GM23338 (cell line): ENCODE measurements at regions not wholly inside any gene's neighbourhood (a gene's known extent, or its start where the extent isn't known, plus 50 kb on each side); places are given as distances from the start of the nearest gene placed in this dataset.

Source experiments
- ATAC-seq: fragments of 200-7000 bp; cut with Tn5 transposase; 3 replicates; pipeline ENCODE4 v1.9.1; 2020
- DNase-seq: peaks from one replicate; pipeline ENCODE4 v3.0.0-alpha.2; 2015; ENCODE audit warnings: low spot score
- H2AFZ ChIP-seq: fragments of 200-600 bp; sonication (generic); 2 replicates; pipeline ENCODE4 v1.8.0; 2016; ENCODE audit warnings: antibody characterized with exemption, mild to moderate bottlenecking, moderate library complexity
- H3F3A ChIP-seq: fragments of 200-600 bp; sonication (generic); replicated peaks from 2 replicates; pipeline ENCODE4 v1.8.0; 2017; ENCODE audit warnings: antibody characterized with exemption, mixed run types, low read depth
- H3K27ac ChIP-seq: fragments of 200-600 bp; sonication (generic); 2 replicates; pipeline ENCODE4 v1.6.1; 2016; ENCODE audit warnings: low read depth
- H3K27me3 ChIP-seq: fragments of 200-600 bp; sonication (generic); 2 replicates; pipeline ENCODE4 v1.8.0; 2016; ENCODE audit warnings: mild to moderate bottlenecking, mixed run types, moderate library complexity; ENCODE audit not compliant: insufficient read depth
- H3K36me3 ChIP-seq: fragments of 200-600 bp; sonication (generic); 2 replicates; pipeline ENCODE4 v1.8.0; 2016; ENCODE audit warnings: mild to moderate bottlenecking; ENCODE audit not compliant: insufficient read depth
- H3K4me1 ChIP-seq: fragments of 200-600 bp; sonication (generic); 2 replicates; pipeline ENCODE4 v1.8.0; 2016; ENCODE audit warnings: mild to moderate bottlenecking, moderate library complexity; ENCODE audit not compliant: insufficient read depth
- H3K4me2 ChIP-seq: fragments of 200-600 bp; sonication (generic); 2 replicates; pipeline ENCODE4 v1.7.1; 2017; ENCODE audit warnings: mixed run types
- H3K4me3 ChIP-seq: fragments of 200-600 bp; sonication (generic); 2 replicates; pipeline ENCODE4 v1.6.1; 2016; ENCODE audit warnings: mixed run types
- H3K79me2 ChIP-seq: fragments of 200-600 bp; sonication (generic); replicated peaks from 2 replicates; pipeline ENCODE4 v1.8.0; 2017; ENCODE audit warnings: mild to moderate bottlenecking; ENCODE audit not compliant: insufficient read depth
- H3K9me2 ChIP-seq: fragments of 200-600 bp; sonication (generic); 2 replicates; pipeline ENCODE4 v1.8.0; 2017; ENCODE audit not compliant: insufficient read depth
- H4K20me1 ChIP-seq: fragments of 200-600 bp; sonication (generic); replicated peaks from 2 replicates; pipeline ENCODE4 v1.8.0; 2017; ENCODE audit warnings: mild to moderate bottlenecking; ENCODE audit not compliant: insufficient read depth
- H3K27ac Mint-ChIP-seq: 2 replicates; pipeline ENCODE4 v1.8.0; 2020; ENCODE audit warnings: inconsistent platforms, mild to moderate bottlenecking, moderate library complexity, mixed read lengths
- H3K27me3 Mint-ChIP-seq: 3 replicates; pipeline ENCODE4 v1.8.0; 2022; ENCODE audit warnings: low read depth, mild to moderate bottlenecking, moderate library complexity, mixed read lengths, inconsistent platforms; ENCODE audit not compliant: insufficient read depth, poor library complexity
- H3K36me3 Mint-ChIP-seq: 3 replicates; pipeline ENCODE4 v1.8.0; 2021; ENCODE audit warnings: low read depth, mild to moderate bottlenecking, inconsistent platforms, moderate library complexity, mixed read lengths
- H3K4me1 Mint-ChIP-seq: 3 replicates; pipeline ENCODE4 v1.8.0; 2020; ENCODE audit warnings: mild to moderate bottlenecking, inconsistent platforms, mixed read lengths
- H3K4me3 Mint-ChIP-seq: 3 replicates; pipeline ENCODE4 v1.8.0; 2021; ENCODE audit warnings: moderate library complexity, mild to moderate bottlenecking, inconsistent platforms, mixed read lengths
- H3K9me3 Mint-ChIP-seq: 3 replicates; pipeline ENCODE4 v1.8.0; 2020; ENCODE audit warnings: moderate library complexity, mild to moderate bottlenecking, inconsistent platforms, mixed read lengths
- CREB1 ChIP-seq: fragments of 250-450 bp; sonication (Bioruptor Pico); IDR thresholded peaks from 2 replicates; pipeline ENCODE4 v1.5.0; 2020; ENCODE audit warnings: low read depth, mild to moderate bottlenecking, moderate library complexity
- ETS1 ChIP-seq: IDR thresholded peaks from 2 replicates; pipeline ENCODE4 v1.6.1; 2016; ENCODE audit warnings: antibody characterized with exemption
- EZH2 ChIP-seq: fragments of 200-600 bp; sonication (generic); IDR thresholded peaks from one replicate; pipeline ENCODE4 v1.8.0; 2017; ENCODE audit warnings: antibody characterized with exemption, mild to moderate bottlenecking, low read depth; ENCODE audit not compliant: unreplicated experiment
- EZH2phosphoT487 ChIP-seq: fragments of 200-600 bp; sonication (generic); IDR thresholded peaks from one replicate; pipeline ENCODE4 v1.8.1; 2018; ENCODE audit warnings: antibody characterized with exemption; ENCODE audit not compliant: unreplicated experiment
- JUNB ChIP-seq: IDR thresholded peaks from one replicate; pipeline ENCODE4 v1.6.1; 2016; ENCODE audit warnings: antibody characterized with exemption; ENCODE audit not compliant: unreplicated experiment
- NANOG ChIP-seq: IDR thresholded peaks from 2 replicates; pipeline ENCODE4 v1.6.1; 2016; ENCODE audit warnings: antibody characterized with exemption, borderline replicate concordance
- POLR2AphosphoS5 ChIP-seq: IDR thresholded peaks from 2 replicates; pipeline ENCODE4 v1.6.1; 2016; ENCODE audit warnings: antibody characterized with exemption, low read depth
- STAT1 ChIP-seq: IDR thresholded peaks from one replicate; pipeline ENCODE4 v1.6.1; 2016; ENCODE audit warnings: antibody characterized with exemption; ENCODE audit not compliant: unreplicated experiment
- ZNF114 ChIP-seq: fragments of 250-450 bp; sonication (Bioruptor Pico); IDR thresholded peaks from 2 replicates; pipeline ENCODE4 v1.5.0; 2020; ENCODE audit warnings: mild to moderate bottlenecking, moderate library complexity
- ZNF331 ChIP-seq: fragments of 250-450 bp; sonication (Bioruptor Pico); IDR thresholded peaks from 2 replicates; pipeline ENCODE4 v1.5.0; 2020; ENCODE audit warnings: low read depth, mild to moderate bottlenecking, moderate library complexity
- TF ChIP-seq, protein P1 (sequence below): fragments of 250-450 bp; sonication (Bioruptor Pico); IDR thresholded peaks from 2 replicates; pipeline ENCODE4 v1.5.0; 2020; ENCODE audit warnings: mild to moderate bottlenecking, moderate library complexity
- TF ChIP-seq, protein P2 (sequence below): IDR thresholded peaks from one replicate; pipeline ENCODE4 v1.6.1; 2018; ENCODE audit warnings: antibody characterized with exemption; ENCODE audit not compliant: unreplicated experiment
- TF ChIP-seq, protein P3 (sequence below), 2 experiments: fragments of 200-600 bp in 1 of 2; sonication (generic) in 1 of 2; conservative IDR thresholded peaks; 2 replicates each; pipeline versions ENCODE4 v1.5.1 to v1.6.1; 2016 to 2017; ENCODE audit warnings: antibody characterized with exemption in 2 of 2, low read depth in 2 of 2, mild to moderate bottlenecking in 2 of 2, moderate library complexity in 1 of 2

GRCh38 chr22:27404441-27404840 is 397.1 kb downstream of the MN1 start:
- no peak overlapping the region for H3K27ac ChIP-seq
- no peaks in the 10 kb centered on the region for H3K79me2 ChIP-seq
- Mint-ChIP-seq H3K36me3 (no peaks in the 10 kb centered on the region), H3K4me3 (no peak overlapping the region), H3K27ac (no peak overlapping the region), H3K4me1 (peaks cover 12% of the 10 kb centered on the region), H3K9me3 (no peaks in the 10 kb centered on the region; the same call in 2 of the 3 replicates), H3K27me3 (peaks cover 8% of the 10 kb centered on the region)
- no peak overlapping the region for H2AFZ ChIP-seq
- H4K20me1 ChIP-seq, result no peaks in the 10 kb centered on the region
- ATAC-seq (no peak), DNase-seq (no peak)
- H3K4me3 ChIP-seq, result no peak overlapping the region
- no peak for TF ChIP-seq POLR2AphosphoS5
- no peak for TF ChIP-seq ZNF331 (CRISPR knock-in tag)
- TF ChIP-seq JUNB, result no peak
- no peak for TF ChIP-seq EZH2phosphoT487
- no peak for TF ChIP-seq EZH2
- TF ChIP-seq, protein P1, sequence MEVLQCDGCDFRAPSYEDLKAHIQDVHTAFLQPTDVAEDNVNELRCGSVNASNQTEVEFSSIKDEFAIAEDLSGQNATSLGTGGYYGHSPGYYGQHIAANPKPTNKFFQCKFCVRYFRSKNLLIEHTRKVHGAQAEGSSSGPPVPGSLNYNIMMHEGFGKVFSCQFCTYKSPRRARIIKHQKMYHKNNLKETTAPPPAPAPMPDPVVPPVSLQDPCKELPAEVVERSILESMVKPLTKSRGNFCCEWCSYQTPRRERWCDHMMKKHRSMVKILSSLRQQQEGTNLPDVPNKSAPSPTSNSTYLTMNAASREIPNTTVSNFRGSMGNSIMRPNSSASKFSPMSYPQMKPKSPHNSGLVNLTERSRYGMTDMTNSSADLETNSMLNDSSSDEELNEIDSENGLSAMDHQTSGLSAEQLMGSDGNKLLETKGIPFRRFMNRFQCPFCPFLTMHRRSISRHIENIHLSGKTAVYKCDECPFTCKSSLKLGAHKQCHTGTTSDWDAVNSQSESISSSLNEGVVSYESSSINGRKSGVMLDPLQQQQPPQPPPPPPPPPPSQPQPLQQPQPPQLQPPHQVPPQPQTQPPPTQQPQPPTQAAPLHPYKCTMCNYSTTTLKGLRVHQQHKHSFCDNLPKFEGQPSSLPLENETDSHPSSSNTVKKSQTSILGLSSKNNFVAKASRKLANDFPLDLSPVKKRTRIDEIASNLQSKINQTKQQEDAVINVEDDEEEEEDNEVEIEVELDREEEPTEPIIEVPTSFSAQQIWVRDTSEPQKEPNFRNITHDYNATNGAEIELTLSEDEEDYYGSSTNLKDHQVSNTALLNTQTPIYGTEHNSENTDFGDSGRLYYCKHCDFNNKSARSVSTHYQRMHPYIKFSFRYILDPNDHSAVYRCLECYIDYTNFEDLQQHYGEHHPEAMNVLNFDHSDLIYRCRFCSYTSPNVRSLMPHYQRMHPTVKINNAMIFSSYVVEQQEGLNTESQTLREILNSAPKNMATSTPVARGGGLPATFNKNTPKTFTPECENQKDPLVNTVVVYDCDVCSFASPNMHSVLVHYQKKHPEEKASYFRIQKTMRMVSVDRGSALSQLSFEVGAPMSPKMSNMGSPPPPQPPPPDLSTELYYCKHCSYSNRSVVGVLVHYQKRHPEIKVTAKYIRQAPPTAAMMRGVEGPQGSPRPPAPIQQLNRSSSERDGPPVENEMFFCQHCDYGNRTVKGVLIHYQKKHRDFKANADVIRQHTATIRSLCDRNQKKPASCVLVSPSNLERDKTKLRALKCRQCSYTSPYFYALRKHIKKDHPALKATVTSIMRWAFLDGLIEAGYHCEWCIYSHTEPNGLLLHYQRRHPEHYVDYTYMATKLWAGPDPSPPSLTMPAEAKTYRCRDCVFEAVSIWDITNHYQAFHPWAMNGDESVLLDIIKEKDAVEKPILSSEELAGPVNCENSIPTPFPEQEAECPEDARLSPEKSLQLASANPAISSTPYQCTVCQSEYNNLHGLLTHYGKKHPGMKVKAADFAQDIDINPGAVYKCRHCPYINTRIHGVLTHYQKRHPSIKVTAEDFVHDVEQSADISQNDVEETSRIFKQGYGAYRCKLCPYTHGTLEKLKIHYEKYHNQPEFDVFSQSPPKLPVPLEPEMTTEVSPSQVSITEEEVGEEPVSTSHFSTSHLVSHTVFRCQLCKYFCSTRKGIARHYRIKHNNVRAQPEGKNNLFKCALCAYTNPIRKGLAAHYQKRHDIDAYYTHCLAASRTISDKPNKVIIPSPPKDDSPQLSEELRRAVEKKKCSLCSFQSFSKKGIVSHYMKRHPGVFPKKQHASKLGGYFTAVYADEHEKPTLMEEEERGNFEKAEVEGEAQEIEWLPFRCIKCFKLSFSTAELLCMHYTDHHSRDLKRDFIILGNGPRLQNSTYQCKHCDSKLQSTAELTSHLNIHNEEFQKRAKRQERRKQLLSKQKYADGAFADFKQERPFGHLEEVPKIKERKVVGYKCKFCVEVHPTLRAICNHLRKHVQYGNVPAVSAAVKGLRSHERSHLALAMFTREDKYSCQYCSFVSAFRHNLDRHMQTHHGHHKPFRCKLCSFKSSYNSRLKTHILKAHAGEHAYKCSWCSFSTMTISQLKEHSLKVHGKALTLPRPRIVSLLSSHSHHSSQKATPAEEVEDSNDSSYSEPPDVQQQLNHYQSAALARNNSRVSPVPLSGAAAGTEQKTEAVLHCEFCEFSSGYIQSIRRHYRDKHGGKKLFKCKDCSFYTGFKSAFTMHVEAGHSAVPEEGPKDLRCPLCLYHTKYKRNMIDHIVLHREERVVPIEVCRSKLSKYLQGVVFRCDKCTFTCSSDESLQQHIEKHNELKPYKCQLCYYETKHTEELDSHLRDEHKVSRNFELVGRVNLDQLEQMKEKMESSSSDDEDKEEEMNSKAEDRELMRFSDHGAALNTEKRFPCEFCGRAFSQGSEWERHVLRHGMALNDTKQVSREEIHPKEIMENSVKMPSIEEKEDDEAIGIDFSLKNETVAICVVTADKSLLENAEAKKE (CRISPR knock-in tag), result no peak
- TF ChIP-seq, protein P2, sequence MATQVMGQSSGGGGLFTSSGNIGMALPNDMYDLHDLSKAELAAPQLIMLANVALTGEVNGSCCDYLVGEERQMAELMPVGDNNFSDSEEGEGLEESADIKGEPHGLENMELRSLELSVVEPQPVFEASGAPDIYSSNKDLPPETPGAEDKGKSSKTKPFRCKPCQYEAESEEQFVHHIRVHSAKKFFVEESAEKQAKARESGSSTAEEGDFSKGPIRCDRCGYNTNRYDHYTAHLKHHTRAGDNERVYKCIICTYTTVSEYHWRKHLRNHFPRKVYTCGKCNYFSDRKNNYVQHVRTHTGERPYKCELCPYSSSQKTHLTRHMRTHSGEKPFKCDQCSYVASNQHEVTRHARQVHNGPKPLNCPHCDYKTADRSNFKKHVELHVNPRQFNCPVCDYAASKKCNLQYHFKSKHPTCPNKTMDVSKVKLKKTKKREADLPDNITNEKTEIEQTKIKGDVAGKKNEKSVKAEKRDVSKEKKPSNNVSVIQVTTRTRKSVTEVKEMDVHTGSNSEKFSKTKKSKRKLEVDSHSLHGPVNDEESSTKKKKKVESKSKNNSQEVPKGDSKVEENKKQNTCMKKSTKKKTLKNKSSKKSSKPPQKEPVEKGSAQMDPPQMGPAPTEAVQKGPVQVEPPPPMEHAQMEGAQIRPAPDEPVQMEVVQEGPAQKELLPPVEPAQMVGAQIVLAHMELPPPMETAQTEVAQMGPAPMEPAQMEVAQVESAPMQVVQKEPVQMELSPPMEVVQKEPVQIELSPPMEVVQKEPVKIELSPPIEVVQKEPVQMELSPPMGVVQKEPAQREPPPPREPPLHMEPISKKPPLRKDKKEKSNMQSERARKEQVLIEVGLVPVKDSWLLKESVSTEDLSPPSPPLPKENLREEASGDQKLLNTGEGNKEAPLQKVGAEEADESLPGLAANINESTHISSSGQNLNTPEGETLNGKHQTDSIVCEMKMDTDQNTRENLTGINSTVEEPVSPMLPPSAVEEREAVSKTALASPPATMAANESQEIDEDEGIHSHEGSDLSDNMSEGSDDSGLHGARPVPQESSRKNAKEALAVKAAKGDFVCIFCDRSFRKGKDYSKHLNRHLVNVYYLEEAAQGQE, result no peak
- TF ChIP-seq, protein P3, sequence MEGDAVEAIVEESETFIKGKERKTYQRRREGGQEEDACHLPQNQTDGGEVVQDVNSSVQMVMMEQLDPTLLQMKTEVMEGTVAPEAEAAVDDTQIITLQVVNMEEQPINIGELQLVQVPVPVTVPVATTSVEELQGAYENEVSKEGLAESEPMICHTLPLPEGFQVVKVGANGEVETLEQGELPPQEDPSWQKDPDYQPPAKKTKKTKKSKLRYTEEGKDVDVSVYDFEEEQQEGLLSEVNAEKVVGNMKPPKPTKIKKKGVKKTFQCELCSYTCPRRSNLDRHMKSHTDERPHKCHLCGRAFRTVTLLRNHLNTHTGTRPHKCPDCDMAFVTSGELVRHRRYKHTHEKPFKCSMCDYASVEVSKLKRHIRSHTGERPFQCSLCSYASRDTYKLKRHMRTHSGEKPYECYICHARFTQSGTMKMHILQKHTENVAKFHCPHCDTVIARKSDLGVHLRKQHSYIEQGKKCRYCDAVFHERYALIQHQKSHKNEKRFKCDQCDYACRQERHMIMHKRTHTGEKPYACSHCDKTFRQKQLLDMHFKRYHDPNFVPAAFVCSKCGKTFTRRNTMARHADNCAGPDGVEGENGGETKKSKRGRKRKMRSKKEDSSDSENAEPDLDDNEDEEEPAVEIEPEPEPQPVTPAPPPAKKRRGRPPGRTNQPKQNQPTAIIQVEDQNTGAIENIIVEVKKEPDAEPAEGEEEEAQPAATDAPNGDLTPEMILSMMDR (conservative IDR thresholded peaks at IDR 0.05; ENCODE audit: low read depth in 2 of 2), result no peak
- TF ChIP-seq STAT1, result no peak
- no peak for TF ChIP-seq CREB1 (CRISPR knock-in tag)
- TF ChIP-seq NANOG, result no peak
- no peak for TF ChIP-seq ZNF114 (CRISPR knock-in tag)
- TF ChIP-seq ETS1, result no peak
- no peaks in the 10 kb centered on the region for H3K27me3 ChIP-seq
- no peaks in the 10 kb centered on the region; the same call in 1 of the 2 replicates for H3K4me1 ChIP-seq
- H3K9me2 ChIP-seq, result 0 out of 2 replicates have a peak, but pooled peaks cover 2% of the 10 kb centered on the region
- no peaks in the 10 kb centered on the region for H3K36me3 ChIP-seq
- no peak overlapping the region for H3K4me2 ChIP-seq
- H3F3A ChIP-seq, result no peaks in the 10 kb centered on the region
